Fibroblast of villous mesenchyme (primary cell): ENCODE measurements at regions not wholly inside any gene's neighbourhood (a gene's known extent, or its start where the extent isn't known, plus 50 kb on each side); places are given as distances from the start of the nearest gene placed in this dataset.
"Not testable (repeated sequence)": the region's sequence is repeated elsewhere in the genome, so short reads cannot be mapped to it uniquely, and the experiment has no call there.

Source experiments
- DNase-seq: peaks from one replicate; pipeline ENCODE4 v3.0.0-alpha.2; 2010; ENCODE audit warnings: low read depth
- H3K4me3 ChIP-seq: 2 replicates; pipeline ENCODE4 v1.5.1; 2011; ENCODE audit warnings: low read depth, mild to moderate bottlenecking, low read length
- TF ChIP-seq, protein P1 (sequence below): IDR thresholded peaks from 2 replicates; pipeline ENCODE4 v1.5.1; 2012; ENCODE audit warnings: low read depth, mild to moderate bottlenecking, low read length; ENCODE audit not compliant: insufficient read depth

DNA sequence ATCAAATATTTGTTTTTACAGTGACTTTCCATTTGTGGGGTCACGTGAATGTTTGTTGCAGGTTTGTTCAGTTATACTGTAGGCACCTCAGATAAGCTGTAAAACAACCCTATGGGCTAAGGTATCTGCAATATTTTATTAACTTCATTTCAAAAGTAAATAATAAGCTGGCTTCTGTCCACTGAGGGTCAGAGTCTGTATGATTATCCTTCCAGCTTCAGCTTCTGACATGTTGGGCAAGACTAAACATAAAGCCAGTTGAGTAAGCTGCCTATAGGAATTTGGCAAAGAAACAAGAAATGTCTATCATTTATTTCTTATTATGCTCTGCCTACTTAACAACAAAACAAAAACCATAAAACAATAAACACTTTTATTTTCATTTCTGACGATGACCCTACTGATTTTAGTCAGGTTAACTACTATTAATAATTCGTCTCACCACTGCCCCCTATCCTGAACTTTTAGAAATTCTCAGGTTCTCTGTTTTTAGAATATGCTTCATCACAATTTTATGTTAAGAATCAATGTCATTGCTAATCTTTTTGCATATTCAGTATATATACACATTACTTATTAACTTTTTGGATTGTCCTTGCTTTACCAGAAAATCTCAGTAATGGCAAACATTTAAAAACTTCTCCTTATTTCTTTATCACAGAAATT, 413.6 kb upstream of the ADAMTSL1 start:
- TF ChIP-seq, protein P1, sequence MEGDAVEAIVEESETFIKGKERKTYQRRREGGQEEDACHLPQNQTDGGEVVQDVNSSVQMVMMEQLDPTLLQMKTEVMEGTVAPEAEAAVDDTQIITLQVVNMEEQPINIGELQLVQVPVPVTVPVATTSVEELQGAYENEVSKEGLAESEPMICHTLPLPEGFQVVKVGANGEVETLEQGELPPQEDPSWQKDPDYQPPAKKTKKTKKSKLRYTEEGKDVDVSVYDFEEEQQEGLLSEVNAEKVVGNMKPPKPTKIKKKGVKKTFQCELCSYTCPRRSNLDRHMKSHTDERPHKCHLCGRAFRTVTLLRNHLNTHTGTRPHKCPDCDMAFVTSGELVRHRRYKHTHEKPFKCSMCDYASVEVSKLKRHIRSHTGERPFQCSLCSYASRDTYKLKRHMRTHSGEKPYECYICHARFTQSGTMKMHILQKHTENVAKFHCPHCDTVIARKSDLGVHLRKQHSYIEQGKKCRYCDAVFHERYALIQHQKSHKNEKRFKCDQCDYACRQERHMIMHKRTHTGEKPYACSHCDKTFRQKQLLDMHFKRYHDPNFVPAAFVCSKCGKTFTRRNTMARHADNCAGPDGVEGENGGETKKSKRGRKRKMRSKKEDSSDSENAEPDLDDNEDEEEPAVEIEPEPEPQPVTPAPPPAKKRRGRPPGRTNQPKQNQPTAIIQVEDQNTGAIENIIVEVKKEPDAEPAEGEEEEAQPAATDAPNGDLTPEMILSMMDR: no peak
- no peak for DNase-seq
- no peak overlapping the region for H3K4me3 ChIP-seq

DNA sequence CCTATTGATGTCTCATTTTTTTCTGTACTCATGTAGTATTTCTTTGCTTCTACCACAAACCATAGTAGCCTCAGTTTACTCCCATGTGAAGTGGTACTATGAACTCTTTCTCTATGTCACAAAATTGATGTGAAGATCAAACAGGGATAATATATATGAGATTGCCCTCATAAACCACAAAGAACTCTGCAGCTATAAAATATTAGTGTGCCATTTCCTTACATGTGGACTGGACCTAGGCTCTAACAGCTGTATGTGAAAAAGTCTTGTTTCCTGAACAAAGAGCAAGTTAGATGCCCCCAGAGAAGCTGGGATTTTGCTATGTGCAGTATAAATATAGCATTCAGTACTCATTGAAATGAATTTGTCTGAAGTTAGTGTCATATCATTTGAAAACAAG, 412.6 kb upstream of the ADAMTSL1 start:
- TF ChIP-seq, protein P1: no peak
- no peak overlapping the region for H3K4me3 ChIP-seq

DNA sequence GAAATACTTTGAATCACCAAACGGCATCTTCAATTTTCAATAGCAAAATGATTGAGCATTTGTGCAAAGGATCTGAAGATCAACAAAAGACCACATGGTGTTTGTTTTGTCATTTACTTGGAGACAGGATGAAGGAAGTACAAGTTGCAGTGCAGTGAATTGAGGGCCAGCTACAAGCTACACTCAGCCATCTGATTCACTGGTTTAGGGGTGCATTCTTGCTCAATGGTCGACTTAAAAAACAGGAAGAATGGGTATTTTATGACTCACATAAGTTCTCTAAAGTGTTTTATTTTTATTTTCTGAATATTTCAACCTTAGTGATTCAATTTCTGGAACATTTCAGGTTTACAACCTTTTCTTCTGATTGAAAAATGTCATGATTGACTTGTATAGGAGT, 412.1 kb upstream of the ADAMTSL1 start:
- TF ChIP-seq, protein P1: no peak
- no peak for DNase-seq
- no peak overlapping the region for H3K4me3 ChIP-seq

More for the DNA sequence above, 412.6 kb upstream of the ADAMTSL1 start:
- DNase-seq: no peak

DNA sequence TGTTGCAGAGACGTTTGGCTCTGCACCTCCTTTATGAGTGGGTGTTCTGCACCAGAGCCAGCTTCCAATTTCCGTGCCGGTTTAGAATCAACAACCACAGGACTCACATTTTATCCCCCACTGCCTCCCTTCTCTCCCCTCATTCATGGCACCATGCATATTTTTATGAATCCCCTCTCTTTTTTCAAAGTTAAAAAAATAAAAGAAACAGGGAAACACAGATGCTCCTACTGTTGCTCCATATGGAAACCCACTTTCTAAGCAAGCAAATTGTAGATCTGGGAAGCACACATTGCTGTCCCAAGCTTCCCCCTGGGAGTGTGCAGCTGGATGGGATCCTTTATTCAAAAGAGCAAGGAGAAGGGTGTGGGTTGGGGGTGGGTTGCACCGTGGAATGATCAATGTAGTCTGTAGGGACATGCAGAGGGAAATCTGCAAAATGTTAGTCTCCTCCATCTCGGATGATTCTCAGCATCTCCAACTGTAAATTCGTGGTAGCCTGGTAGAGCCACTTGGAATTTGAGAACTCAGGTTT, 410.0 kb upstream of the ADAMTSL1 start:
- TF ChIP-seq, protein P1: no peak
- no peak for DNase-seq
- no peak overlapping the region for H3K4me3 ChIP-seq

DNA sequence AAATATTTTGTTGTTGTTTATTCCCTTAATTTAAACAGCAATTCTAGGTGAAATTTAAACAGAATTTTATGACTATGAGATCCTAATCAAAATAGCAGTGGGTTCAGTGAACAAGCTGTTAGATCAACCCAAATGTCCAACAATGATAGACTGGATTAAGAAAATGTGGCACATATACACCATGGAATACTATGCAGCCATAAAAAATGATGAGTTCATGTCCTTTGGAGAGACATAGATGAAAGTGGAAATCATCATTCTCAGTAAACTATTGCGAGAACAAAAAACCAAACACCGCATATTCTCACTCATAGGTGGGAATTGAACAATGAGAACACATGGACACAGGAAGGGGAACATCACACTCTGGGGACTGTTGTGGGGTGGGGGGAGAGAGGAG, 407.3 kb upstream of the ADAMTSL1 start:
- DNase-seq, H3K4me3 ChIP-seq: not testable (repeated sequence)

DNA sequence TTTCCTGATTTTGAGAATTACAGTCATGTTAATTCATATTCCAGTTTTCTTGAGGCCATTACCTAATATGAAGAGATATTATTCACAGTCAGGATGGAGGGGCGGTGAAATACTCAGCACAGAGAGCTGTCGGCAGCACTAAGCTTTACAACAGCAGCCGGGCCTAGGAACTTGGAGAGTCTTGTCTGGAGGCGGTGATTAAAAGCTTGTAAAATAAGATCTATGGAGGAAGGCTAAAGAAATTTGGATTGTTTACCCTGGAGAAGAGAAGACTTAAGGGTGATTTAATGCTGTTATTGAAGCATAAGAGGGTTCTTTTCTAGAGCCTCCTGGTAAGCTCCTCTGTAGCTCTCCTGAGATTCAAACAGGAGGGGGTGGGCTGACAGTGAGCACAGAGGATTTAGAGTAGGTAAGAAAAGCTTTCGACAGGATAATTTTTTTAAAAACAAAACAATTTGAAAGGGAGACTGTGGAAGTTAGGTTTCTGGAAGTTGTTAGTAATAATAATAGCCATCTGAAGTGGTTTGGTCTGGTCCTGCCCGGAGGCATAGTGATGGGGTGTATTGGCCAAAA, 406.3 kb upstream of the ADAMTSL1 start:
- H3K4me3 ChIP-seq: no peak overlapping the region
- DNase-seq: peak; percentile 7
- TF ChIP-seq, protein P1: no peak

DNA sequence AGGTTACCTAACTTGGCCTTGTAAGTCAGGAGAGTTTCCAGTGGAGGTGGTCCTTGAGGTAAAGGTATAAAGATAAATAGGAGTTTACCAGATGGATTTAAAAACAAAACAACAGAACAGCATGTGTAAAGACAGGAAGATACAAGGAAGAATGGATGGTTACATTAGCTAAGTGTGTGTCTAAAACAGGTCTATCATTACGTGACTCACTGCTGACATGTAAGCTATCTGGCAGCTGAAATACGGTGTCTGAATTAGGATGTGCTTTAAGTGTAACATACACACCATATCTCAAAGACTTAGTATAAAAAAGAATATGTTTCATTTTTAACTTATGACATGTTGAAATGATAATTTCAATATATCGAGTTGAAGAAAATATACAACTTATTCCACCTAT, 405.1 kb upstream of the ADAMTSL1 start:
- DNase-seq: no peak
- TF ChIP-seq, protein P1: no peak
- H3K4me3 ChIP-seq: no peak overlapping the region
